NCI-H345 (cell line): ENCODE measurements at regions not wholly inside any gene's neighbourhood (a gene's known extent, or its start where the extent isn't known, plus 50 kb on each side); places are given as distances from the start of the nearest gene placed in this dataset.
"Not testable (repeated sequence)": the region's sequence is repeated elsewhere in the genome, so short reads cannot be mapped to it uniquely, and the experiment has no call there.

Experiments used
- DNase-seq: peaks from one replicate; lab custom pipeline; 2025; lab: John Stamatoyannopoulos, UW

- no peak for DNase-seq
Observed at GRCh38 chr1:14137411-14138134, 437.6 kb downstream of the PRDM2 start.

- DNase-seq = no peak
Observed at GRCh38 chr1:14138135-14138506, 438.1 kb downstream of the PRDM2 start.

- no peak for DNase-seq
Observed at GRCh38 chr1:14138687-14139086, 438.7 kb downstream of the PRDM2 start.

- DNase-seq = no peak
Observed at GRCh38 chr1:14140831-14141401, 440.9 kb downstream of the PRDM2 start.

GRCh38 chr1:14141656-14142055 lies 441.7 kb downstream of the PRDM2 start:
- no peak for DNase-seq

- DNase-seq = peak; percentile 15
Observed at GRCh38 chr1:14142397-14143100, 442.6 kb downstream of the PRDM2 start.

GRCh38 chr1:14143777-14144176 lies 443.8 kb downstream of the PRDM2 start:
- no peak for DNase-seq

- no peak for DNase-seq
Observed at GRCh38 chr1:14148526-14148925, 448.5 kb downstream of the PRDM2 start.

GRCh38 chr1:14149431-14149830 lies 449.1 kb upstream of the KAZN start:
- no peak for DNase-seq

GRCh38 chr1:14156543-14156942 lies 441.9 kb upstream of the KAZN start:
- DNase-seq = no peak

- DNase-seq = no peak
Observed at GRCh38 chr1:14160781-14161180, 437.7 kb upstream of the KAZN start.

- no peak for DNase-seq
Observed at GRCh38 chr1:14163246-14163645, 435.2 kb upstream of the KAZN start.

- no peak for DNase-seq
Observed at GRCh38 chr1:14165371-14165801, 433.1 kb upstream of the KAZN start.

GRCh38 chr1:14167884-14168283 lies 430.6 kb upstream of the KAZN start:
- no peak for DNase-seq

- no peak for DNase-seq
Observed at GRCh38 chr1:14168326-14169063, 430.0 kb upstream of the KAZN start.

- no peak for DNase-seq
Observed at GRCh38 chr1:14173598-14173997, 424.9 kb upstream of the KAZN start.

- not testable (repeated sequence) for DNase-seq
Observed at GRCh38 chr1:14177866-14178265, 420.6 kb upstream of the KAZN start.

- DNase-seq = no peak
Observed at GRCh38 chr1:14180738-14181137, 417.7 kb upstream of the KAZN start.

- no peak for DNase-seq
Observed at GRCh38 chr1:14181191-14181795, 417.2 kb upstream of the KAZN start.

GRCh38 chr1:14182856-14183255 lies 415.6 kb upstream of the KAZN start:
- no peak for DNase-seq

GRCh38 chr1:14183329-14183728 lies 415.2 kb upstream of the KAZN start:
- DNase-seq = no peak

GRCh38 chr1:14184454-14184853 lies 414.0 kb upstream of the KAZN start:
- no peak for DNase-seq
